NCI-H2171 treated with DMSO at 0.1 percent for 48 hours (cell line): ENCODE measurements at regions not wholly inside any gene's neighbourhood (a gene's known extent, or its start where the extent isn't known, plus 50 kb on each side); places are given as distances from the start of the nearest gene placed in this dataset.

ENCODE experiments used
- DNase-seq: peaks from one replicate; lab custom pipeline; 2025; lab: John Stamatoyannopoulos, UW

GRCh38 chr2:200138391-200139124, 167.9 kb upstream of the SPATS2L start:
- DNase-seq = no peak

- DNase-seq = no peak
Measured at GRCh38 chr2:200144571-200144970, 161.9 kb upstream of the SPATS2L start.

GRCh38 chr2:200146501-200146900, 160.0 kb upstream of the SPATS2L start:
- DNase-seq = no peak

GRCh38 chr2:200147371-200147770, 159.1 kb upstream of the SPATS2L start:
- no peak for DNase-seq

- no peak for DNase-seq
Measured at GRCh38 chr2:200148366-200148765, 158.1 kb upstream of the SPATS2L start.

- no peak for DNase-seq
Measured at GRCh38 chr2:200150411-200151086, 155.9 kb upstream of the SPATS2L start.

- no peak for DNase-seq
Measured at GRCh38 chr2:200155652-200156051, 150.8 kb upstream of the SPATS2L start.

GRCh38 chr2:200156166-200156835, 150.2 kb upstream of the SPATS2L start:
- no peak for DNase-seq

GRCh38 chr2:200158647-200159356, 147.7 kb upstream of the SPATS2L start:
- DNase-seq = no peak

- DNase-seq = no peak
Measured at GRCh38 chr2:200159357-200159707, 147.2 kb upstream of the SPATS2L start.

GRCh38 chr2:200159829-200160781, 146.4 kb upstream of the SPATS2L start:
- DNase-seq = peak; percentile 83

GRCh38 chr2:200161458-200161857, 145.0 kb upstream of the SPATS2L start:
- no peak for DNase-seq

GRCh38 chr2:200165687-200166086, 140.8 kb upstream of the SPATS2L start:
- no peak for DNase-seq

- no peak for DNase-seq
Measured at GRCh38 chr2:200168641-200169555, 137.6 kb upstream of the SPATS2L start.

- no peak for DNase-seq
Measured at GRCh38 chr2:200170221-200170620, 136.3 kb upstream of the SPATS2L start.

- DNase-seq = peak; percentile 96
Measured at GRCh38 chr2:200171731-200172482, 134.6 kb upstream of the SPATS2L start.

- no peak for DNase-seq
Measured at GRCh38 chr2:200172521-200172920, 134.0 kb upstream of the SPATS2L start.

- DNase-seq = peak; percentile 23
Measured at GRCh38 chr2:200172944-200173581, 133.4 kb upstream of the SPATS2L start.

GRCh38 chr2:200173691-200174090, 132.8 kb upstream of the SPATS2L start:
- DNase-seq = no peak
